GM23248 (cell line): ENCODE measurements at regions not wholly inside any gene's neighbourhood (a gene's known extent, or its start where the extent isn't known, plus 50 kb on each side); places are given as distances from the start of the nearest gene placed in this dataset.

Experiments
- DNase-seq: peaks from one replicate; pipeline ENCODE4 v3.0.0-alpha.2; 2015
- H2AFZ ChIP-seq: fragments of 200-600 bp; sonication (generic); 2 replicates; pipeline ENCODE4 v1.6.1; 2016; ENCODE audit warnings: antibody characterized with exemption
- H3F3A ChIP-seq: fragments of 200-600 bp; sonication (generic); 2 replicates; pipeline ENCODE4 v1.6.1; 2016; ENCODE audit warnings: mild to moderate bottlenecking, antibody characterized with exemption, mixed run types; ENCODE audit not compliant: insufficient read depth
- H3K27ac ChIP-seq: fragments of 200-600 bp; sonication (generic); 2 replicates; pipeline ENCODE4 v1.5.1; 2016; ENCODE audit warnings: mild to moderate bottlenecking
- H3K27me3 ChIP-seq: fragments of 200-600 bp; sonication (generic); replicated peaks from 2 replicates; pipeline ENCODE4 v1.6.1; 2016; ENCODE audit warnings: mild to moderate bottlenecking; ENCODE audit not compliant: insufficient read depth
- H3K36me3 ChIP-seq: fragments of 200-600 bp; sonication (generic); 2 replicates; pipeline ENCODE4 v1.6.1; 2016; ENCODE audit warnings: low read depth, mild to moderate bottlenecking
- H3K4me1 ChIP-seq: fragments of 200-600 bp; sonication (generic); 2 replicates; pipeline ENCODE4 v1.6.1; 2016; ENCODE audit warnings: mild to moderate bottlenecking; ENCODE audit not compliant: insufficient read depth
- H3K4me2 ChIP-seq: fragments of 200-600 bp; sonication (generic); one replicate; pipeline ENCODE4 v1.6.1; 2016; ENCODE audit warnings: mild to moderate bottlenecking; ENCODE audit not compliant: unreplicated experiment
- H3K4me3 ChIP-seq: fragments of 200-600 bp; sonication (generic); 2 replicates; pipeline ENCODE4 v1.5.1; 2016; ENCODE audit warnings: mild to moderate bottlenecking
- H3K79me2 ChIP-seq: fragments of 200-600 bp; sonication (generic); 2 replicates; pipeline ENCODE4 v1.6.1; 2016; ENCODE audit warnings: mild to moderate bottlenecking; ENCODE audit not compliant: insufficient read depth
- H3K9ac ChIP-seq: fragments of 200-600 bp; sonication (generic); 2 replicates; pipeline ENCODE4 v1.6.1; 2016; ENCODE audit warnings: mild to moderate bottlenecking
- H3K9me2 ChIP-seq: fragments of 200-600 bp; sonication (generic); 2 replicates; pipeline ENCODE4 v1.6.1; 2016; ENCODE audit warnings: mixed run types, mild to moderate bottlenecking, moderate library complexity; ENCODE audit not compliant: insufficient read depth
- H3K9me3 ChIP-seq: fragments of 200-600 bp; sonication (generic); one replicate; pipeline ENCODE4 v1.6.1; 2017; ENCODE audit warnings: low read depth
- H4K20me1 ChIP-seq: fragments of 200-600 bp; sonication (generic); 2 replicates; pipeline ENCODE4 v1.6.0; 2016; ENCODE audit not compliant: insufficient read depth
- EZH2 ChIP-seq: fragments of 200-600 bp; sonication (generic); IDR thresholded peaks from 2 replicates; pipeline ENCODE4 v1.6.1; 2018; ENCODE audit warnings: antibody characterized with exemption, mild to moderate bottlenecking; ENCODE audit not compliant: insufficient read depth, poor library complexity, severe bottlenecking
- EZH2phosphoT487 ChIP-seq: fragments of 200-600 bp; sonication (generic); IDR thresholded peaks from 2 replicates; pipeline ENCODE4 v1.6.1; 2018; ENCODE audit warnings: antibody characterized with exemption, moderate library complexity, mild to moderate bottlenecking, low read depth; ENCODE audit not compliant: insufficient read depth
- WGBS, 2 experiments: methylation state at CpG; one replicate each; pipeline ENCODE4 v1.1.6; 2015 to 2017; ENCODE audit warnings: low lambda C conversion rate in 2 of 2, low coverage in 1 of 2; ENCODE audit errors: missing lambda C conversion rate in 2 of 2; 5-methylcytosine and 5-hydroxymethylcytosine counted together
- in situ Hi-C: fragments of 300-500 bp; cut with MboI; formaldehyde crosslinking; loops from 2 replicates; pipeline ENCODE4 v1.15.0; 2020

DNA sequence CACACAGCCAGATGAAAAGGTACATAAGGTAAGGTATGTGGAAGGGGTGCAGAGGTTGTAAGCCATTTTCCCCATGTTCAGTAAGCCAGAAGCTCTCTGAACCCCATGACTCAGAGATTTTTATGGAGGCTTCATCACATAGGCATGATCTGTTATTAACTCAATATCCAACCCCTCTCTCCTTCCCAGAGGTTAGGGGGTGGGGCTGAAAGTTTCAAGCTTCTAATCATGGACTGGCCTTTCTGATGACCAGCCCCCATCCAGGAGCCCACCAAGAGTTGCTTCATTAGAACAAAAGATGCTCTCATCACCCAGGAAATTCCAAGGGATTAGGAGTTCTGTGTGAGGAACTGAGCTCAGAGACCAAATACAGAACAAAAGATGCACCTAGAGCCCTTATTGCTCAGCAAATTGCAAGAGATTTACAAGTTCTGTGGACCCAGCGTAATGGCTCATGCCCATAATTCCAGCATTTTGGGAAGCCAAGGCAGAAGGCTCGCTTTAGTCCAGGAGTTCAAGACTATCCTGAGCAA, 103.2 kb upstream of the DAAM1 start:
- WGBS, 2 experiments, result 81 to 86% methylated on average over 2 of the region's 2 CpGs
- no peak overlapping the region for H3K4me2 ChIP-seq
- H3K9me3 ChIP-seq, result no peaks in the 10 kb centered on the region
- no peak overlapping the region for H2AFZ ChIP-seq
- no peaks in the 10 kb centered on the region for H3K9me2 ChIP-seq
- H3K27ac ChIP-seq, result no peak overlapping the region
- DNase-seq, result peak; percentile 12
- no peaks in the 10 kb centered on the region for H3K36me3 ChIP-seq
- no peak for TF ChIP-seq EZH2phosphoT487
- no peak for TF ChIP-seq EZH2
- H3K79me2 ChIP-seq, result no peaks in the 10 kb centered on the region
- no peaks in the 10 kb centered on the region for H4K20me1 ChIP-seq
- in situ Hi-C loops, result no loop called here
- no peaks in the 10 kb centered on the region for H3K27me3 ChIP-seq
- no peak overlapping the region for H3K4me3 ChIP-seq
- no peaks in the 10 kb centered on the region for H3K4me1 ChIP-seq
- H3F3A ChIP-seq, result no peaks in the 10 kb centered on the region
- H3K9ac ChIP-seq, result no peak overlapping the region

DNA sequence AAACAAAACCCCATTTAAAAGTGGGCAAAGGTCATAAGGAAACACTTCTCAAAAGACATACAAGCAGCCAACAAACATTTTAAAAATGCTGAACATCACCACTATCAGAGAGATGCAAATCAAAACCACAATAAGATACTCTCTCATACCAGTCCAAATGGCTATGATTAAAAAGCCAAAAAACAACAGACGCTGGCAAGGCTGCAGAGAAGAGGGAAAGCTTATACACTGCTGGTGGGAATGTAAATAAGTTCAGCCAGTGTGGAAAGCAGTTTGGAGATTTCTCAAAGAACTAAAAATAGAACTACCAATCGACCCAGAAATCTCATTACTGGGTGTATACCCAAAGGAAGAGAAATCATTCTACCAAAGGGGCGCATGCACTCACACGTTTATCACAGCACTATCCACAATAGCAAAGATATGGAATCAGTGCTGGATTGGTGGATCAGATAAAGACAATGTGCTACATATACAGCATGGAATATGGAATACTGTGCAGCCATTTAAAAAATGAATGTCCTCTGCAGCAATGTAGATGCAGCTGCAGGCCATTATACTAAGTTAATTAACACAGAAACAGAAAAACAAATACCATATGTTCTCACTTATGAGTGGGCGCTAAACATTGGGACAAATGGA, 102.1 kb upstream of the DAAM1 start:
- DNase-seq, result no peak
- Histone ChIP-seq H2AFZ (0 out of 2 replicates have a peak overlapping the region, but pooled peaks have one; percentile 0), H3K9me2 (no peaks in the 10 kb centered on the region), H3K4me1 (no peaks in the 10 kb centered on the region), H3K4me2 (no peak overlapping the region), H3K4me3 (no peak overlapping the region), H3K27me3 (no peaks in the 10 kb centered on the region), H3K9ac (no peak overlapping the region), H3K27ac (no peak overlapping the region), H3K36me3 (no peaks in the 10 kb centered on the region), H4K20me1 (no peaks in the 10 kb centered on the region), H3K79me2 (no peaks in the 10 kb centered on the region), H3K9me3 (no peaks in the 10 kb centered on the region), H3F3A (no peaks in the 10 kb centered on the region)
- in situ Hi-C loops, result no loop called here
- TF ChIP-seq EZH2 (no peak), EZH2phosphoT487 (no peak)
- 43 to 48% methylated on average over 5 of the region's 5 CpGs for WGBS, 2 experiments

DNA sequence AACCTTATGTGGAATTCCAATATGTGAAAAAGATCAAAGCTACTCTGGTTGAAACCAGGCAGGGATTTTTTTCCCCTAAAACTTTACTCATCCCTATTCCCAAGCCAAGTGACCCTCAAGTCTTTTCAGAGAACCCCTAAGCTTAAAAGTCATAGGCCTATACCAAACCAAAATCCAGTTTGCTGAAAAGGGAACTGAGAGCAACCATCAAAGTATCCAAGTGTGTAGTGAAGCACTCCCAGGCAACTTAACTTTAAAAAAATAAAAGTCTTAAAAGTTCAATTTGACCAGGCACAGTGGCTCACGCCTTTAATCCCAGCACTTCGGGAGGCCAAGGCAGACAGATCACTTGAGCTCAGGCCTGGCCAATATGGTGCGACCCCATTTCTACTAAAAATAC, 101.2 kb upstream of the DAAM1 start:
- H3K79me2 ChIP-seq, result no peaks in the 10 kb centered on the region
- H3K27ac ChIP-seq, result no peak overlapping the region
- H3F3A ChIP-seq, result no peaks in the 10 kb centered on the region
- H3K36me3 ChIP-seq, result no peaks in the 10 kb centered on the region
- in situ Hi-C loops, result no loop called here
- no peak for TF ChIP-seq EZH2
- TF ChIP-seq EZH2phosphoT487, result no peak
- WGBS, 2 experiments, result 96 to 100% methylated on average over 3 of the region's 3 CpGs
- no peaks in the 10 kb centered on the region for H3K4me1 ChIP-seq
- no peak overlapping the region for H3K4me2 ChIP-seq
- no peaks in the 10 kb centered on the region for H3K27me3 ChIP-seq
- H3K9ac ChIP-seq, result no peak overlapping the region
- no peaks in the 10 kb centered on the region for H4K20me1 ChIP-seq
- H2AFZ ChIP-seq, result no peak overlapping the region
- H3K9me2 ChIP-seq, result no peaks in the 10 kb centered on the region
- no peak for DNase-seq
- no peaks in the 10 kb centered on the region for H3K9me3 ChIP-seq
- H3K4me3 ChIP-seq, result no peak overlapping the region

DNA sequence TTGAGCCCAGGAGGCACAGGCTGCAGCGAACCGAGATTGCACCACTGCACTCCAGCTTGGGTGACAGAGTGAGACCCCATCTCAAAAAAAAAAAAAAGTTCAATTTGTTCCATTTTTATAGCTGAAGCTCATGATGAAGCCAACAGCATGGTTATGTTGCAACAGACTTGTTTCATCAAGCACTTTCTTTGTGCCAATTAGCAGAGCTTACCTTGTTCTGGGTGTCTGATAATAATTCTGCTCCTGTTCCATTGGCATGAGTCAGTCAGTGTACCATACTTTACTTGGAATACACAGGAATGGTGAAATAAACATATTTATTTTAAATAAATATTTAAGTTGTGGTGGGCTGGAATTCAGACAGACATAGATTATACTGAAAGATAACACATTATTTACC, 100.8 kb upstream of the DAAM1 start:
- no peaks in the 10 kb centered on the region for H3K9me3 ChIP-seq
- in situ Hi-C loops, result no loop called here
- TF ChIP-seq EZH2, result no peak
- no peak for TF ChIP-seq EZH2phosphoT487
- no peaks in the 10 kb centered on the region for H3K4me1 ChIP-seq
- DNase-seq, result no peak
- no peaks in the 10 kb centered on the region for H3F3A ChIP-seq
- no peaks in the 10 kb centered on the region for H3K36me3 ChIP-seq
- H3K9me2 ChIP-seq, result no peaks in the 10 kb centered on the region
- no peaks in the 10 kb centered on the region for H4K20me1 ChIP-seq
- H2AFZ ChIP-seq, result no peak overlapping the region
- WGBS, 2 experiments, result 88 to 94% methylated on average over 2 of the region's 2 CpGs
- no peak overlapping the region for H3K4me3 ChIP-seq
- H3K27me3 ChIP-seq, result no peaks in the 10 kb centered on the region
- no peak overlapping the region for H3K4me2 ChIP-seq
- H3K27ac ChIP-seq, result no peak overlapping the region
- H3K79me2 ChIP-seq, result no peaks in the 10 kb centered on the region
- no peak overlapping the region for H3K9ac ChIP-seq

DNA sequence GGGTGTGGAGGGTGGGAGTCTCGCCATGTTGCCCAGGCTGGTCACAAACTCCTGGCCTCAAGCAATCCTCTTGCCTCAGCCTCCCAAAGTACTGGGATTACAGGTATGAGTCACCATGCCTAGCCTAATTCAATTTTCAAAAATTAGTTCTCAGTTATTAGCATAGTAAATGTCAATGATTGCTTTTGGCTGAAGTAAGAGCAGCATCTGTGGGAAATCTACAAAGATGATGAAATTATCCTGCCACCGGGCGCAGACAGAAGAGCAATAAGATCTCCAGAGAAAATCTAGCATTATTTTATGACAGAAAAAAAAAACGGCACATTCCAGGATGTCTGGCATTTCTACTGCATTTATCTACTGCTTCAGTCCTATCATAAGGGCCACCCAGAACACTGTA, 97.9 kb upstream of the DAAM1 start:
- Histone ChIP-seq H3K36me3 (no peaks in the 10 kb centered on the region), H3K9ac (no peak overlapping the region), H3F3A (no peaks in the 10 kb centered on the region), H4K20me1 (no peaks in the 10 kb centered on the region), H3K27ac (no peak overlapping the region), H3K4me1 (peaks cover 8% of the 10 kb centered on the region; the same call in 1 of the 2 replicates), H3K79me2 (no peaks in the 10 kb centered on the region), H3K27me3 (no peaks in the 10 kb centered on the region), H3K4me3 (no peak overlapping the region), H3K4me2 (no peak overlapping the region), H3K9me2 (no peaks in the 10 kb centered on the region), H2AFZ (no peak overlapping the region), H3K9me3 (no peaks in the 10 kb centered on the region)
- in situ Hi-C loops, result no loop called here
- TF ChIP-seq EZH2phosphoT487 (no peak), EZH2 (no peak)
- peak; percentile 13 for DNase-seq
- WGBS, 2 experiments, result 30 to 37% methylated on average over 4 of the region's 4 CpGs
